DOHH2 (cell line): ENCODE measurements at regions not wholly inside any gene's neighbourhood (a gene's known extent, or its start where the extent isn't known, plus 50 kb on each side); places are given as distances from the start of the nearest gene placed in this dataset.

Source experiments
- H3F3A ChIP-seq: fragments of 200-600 bp; sonication (generic), shearing (Covaris generic); 2 replicates; pipeline ENCODE4 v1.6.0; 2016; ENCODE audit warnings: antibody characterized with exemption, mild to moderate bottlenecking; ENCODE audit not compliant: control insufficient read depth, insufficient read depth
- H3K27ac ChIP-seq: fragments of 200-600 bp; sonication (generic); 2 replicates; pipeline ENCODE4 v1.5.1; 2014; ENCODE audit warnings: low read depth, mild to moderate bottlenecking, low read length, moderate library complexity
- H3K27me3 ChIP-seq: fragments of 200-600 bp; sonication (generic); 2 replicates; pipeline ENCODE4 v1.6.1; 2014; ENCODE audit warnings: mild to moderate bottlenecking, low read length, mixed read lengths; ENCODE audit not compliant: control insufficient read depth
- H3K36me3 ChIP-seq: fragments of 200-600 bp; sonication (generic); 2 replicates; pipeline ENCODE4 v1.6.1; 2014; ENCODE audit warnings: mild to moderate bottlenecking, low read length, moderate library complexity, mixed read lengths; ENCODE audit not compliant: control insufficient read depth
- H3K4me1 ChIP-seq: fragments of 200-600 bp; sonication (generic); 2 replicates; pipeline ENCODE4 v1.6.1; 2014; ENCODE audit warnings: mild to moderate bottlenecking, low read length, mixed read lengths; ENCODE audit not compliant: control insufficient read depth
- H3K4me2 ChIP-seq: fragments of 200-600 bp; sonication (generic); 2 replicates; pipeline ENCODE4 v1.6.0; 2014; ENCODE audit warnings: mild to moderate bottlenecking, low read length, moderate library complexity
- H3K4me3 ChIP-seq: fragments of 200-600 bp; sonication (generic); 2 replicates; pipeline ENCODE4 v1.5.1; 2014; ENCODE audit warnings: mild to moderate bottlenecking, low read length, mixed read lengths
- H3K79me2 ChIP-seq: fragments of 200-600 bp; sonication (generic); 2 replicates; pipeline ENCODE4 v1.6.1; 2014; ENCODE audit warnings: mild to moderate bottlenecking, low read length, mixed read lengths; ENCODE audit not compliant: control insufficient read depth
- H3K9me2 ChIP-seq: fragments of 200-600 bp; sonication (generic); replicated peaks from 2 replicates; pipeline ENCODE4 v1.6.1; 2014; ENCODE audit warnings: mild to moderate bottlenecking, low read length, mixed read lengths; ENCODE audit not compliant: control insufficient read depth
- H3K9me3 ChIP-seq: fragments of 200-600 bp; sonication (generic); 2 replicates; pipeline ENCODE4 v1.6.1; 2014; ENCODE audit warnings: antibody characterized with exemption, low read length, mixed read lengths; ENCODE audit not compliant: control insufficient read depth, insufficient read depth
- H4K20me1 ChIP-seq: fragments of 200-600 bp; sonication (generic); 2 replicates; pipeline ENCODE4 v1.6.0; 2014; ENCODE audit warnings: low read depth, mild to moderate bottlenecking, antibody characterized with exemption, low read length, moderate library complexity; ENCODE audit not compliant: control insufficient read depth, insufficient read depth
- CTCF ChIP-seq: fragments of 200-600 bp; sonication (generic); IDR thresholded peaks from one replicate; pipeline ENCODE4 v1.5.1; 2014; ENCODE audit warnings: antibody characterized with exemption, mild to moderate bottlenecking, low read depth, low read length; ENCODE audit not compliant: poor library complexity, severe bottlenecking
- EZH2phosphoT487 ChIP-seq: fragments of 200-600 bp; sonication (generic); IDR thresholded peaks from 2 replicates; pipeline ENCODE4 v1.6.1; 2017; ENCODE audit warnings: borderline replicate concordance, mild to moderate bottlenecking, antibody characterized with exemption, low read length, moderate library complexity, mixed read lengths

- Histone ChIP-seq H3K79me2 (no peaks in the 10 kb centered on the region), H3F3A (no peaks in the 10 kb centered on the region), H3K36me3 (no peaks in the 10 kb centered on the region), H3K27ac (no peak overlapping the region), H3K9me3 (no peaks in the 10 kb centered on the region), H3K4me2 (no peak overlapping the region), H3K4me1 (no peaks in the 10 kb centered on the region), H3K27me3 (no peaks in the 10 kb centered on the region), H3K4me3 (no peak overlapping the region), H3K9me2 (no peaks in the 10 kb centered on the region), H4K20me1 (no peaks in the 10 kb centered on the region)
- TF ChIP-seq CTCF = no peak
These were observed 332.7 kb upstream of the SLCO3A1 start for GRCh38 chr15:91520850-91521249.

- Histone ChIP-seq H3K79me2 (no peaks in the 10 kb centered on the region), H3K27me3 (no peaks in the 10 kb centered on the region), H3K27ac (no peak overlapping the region), H3K4me1 (no peaks in the 10 kb centered on the region), H3K4me2 (no peak overlapping the region), H4K20me1 (no peaks in the 10 kb centered on the region), H3K9me3 (no peaks in the 10 kb centered on the region), H3F3A (no peaks in the 10 kb centered on the region), H3K4me3 (no peak overlapping the region), H3K9me2 (no peaks in the 10 kb centered on the region), H3K36me3 (no peaks in the 10 kb centered on the region)
- TF ChIP-seq CTCF (no peak), EZH2phosphoT487 (no peak)
These were observed 332.0 kb upstream of the SLCO3A1 start for GRCh38 chr15:91521548-91521947.

DNA sequence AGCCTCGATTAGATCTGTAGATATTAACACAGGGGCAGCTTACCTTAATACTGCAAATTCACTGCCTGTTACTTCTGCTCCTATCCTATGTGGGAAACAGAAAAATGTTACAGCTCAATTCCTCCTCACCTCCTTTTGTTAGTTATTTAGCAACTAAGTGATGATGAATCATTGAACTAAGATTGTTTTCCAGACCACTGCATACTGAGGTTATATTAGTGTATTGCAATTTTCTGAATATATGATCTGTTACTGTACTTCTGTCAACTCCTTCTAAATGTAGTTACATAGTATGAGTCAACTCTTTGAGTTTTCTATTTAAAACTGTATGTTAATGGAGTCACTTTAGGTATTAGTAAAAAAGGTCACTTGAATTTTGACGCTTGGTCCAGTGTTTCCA lies 331.5 kb upstream of the SLCO3A1 start:
- H3K4me3 ChIP-seq = no peak overlapping the region
- H3K27me3 ChIP-seq = no peaks in the 10 kb centered on the region
- H3K9me3 ChIP-seq = no peaks in the 10 kb centered on the region
- H3K9me2 ChIP-seq = no peaks in the 10 kb centered on the region
- H3K4me2 ChIP-seq = no peak overlapping the region
- H4K20me1 ChIP-seq = no peaks in the 10 kb centered on the region
- no peaks in the 10 kb centered on the region for H3K79me2 ChIP-seq
- no peaks in the 10 kb centered on the region for H3F3A ChIP-seq
- H3K4me1 ChIP-seq = no peaks in the 10 kb centered on the region
- no peak overlapping the region for H3K27ac ChIP-seq
- TF ChIP-seq EZH2phosphoT487 (no peak), CTCF (no peak)
- H3K36me3 ChIP-seq = no peaks in the 10 kb centered on the region
